ENCODE measurements at regions not wholly inside any gene's neighbourhood (a gene's known extent, or its start where the extent isn't known, plus 50 kb on each side); places are given as distances from the start of the nearest gene placed in this dataset.

GRCh38 chr7:21278944-21279343, 148.9 kb upstream of the SP4 start:
- Histone ChIP-seq H3K9me3 (ENCODE audit: control insufficient read depth, low read length) (no peaks in the 10 kb centered on the region), H3K27me3 (ENCODE audit: control insufficient read depth, insufficient read depth, low read length, poor library complexity, severe bottlenecking) (no peaks in the 10 kb centered on the region), H3K27ac (ENCODE audit: insufficient read depth, low read depth, low read length, poor library complexity, severe bottlenecking) (no peak overlapping the region), H3K4me3 (ENCODE audit: insufficient read depth, low read depth, low read length) (no peak overlapping the region), H3K36me3 (ENCODE audit: control insufficient read depth, insufficient read depth, low read length) (no peaks in the 10 kb centered on the region), H3K4me1 (ENCODE audit: control insufficient read depth, insufficient read depth, low read length) (no peaks in the 10 kb centered on the region)
- 96 to 98% methylated on average over 3 of the region's 3 CpGs for WGBS, 2 experiments

GRCh38 chr7:21281193-21281592, 146.7 kb upstream of the SP4 start:
- Histone ChIP-seq H3K9me3 (ENCODE audit: control insufficient read depth, low read length) (no peaks in the 10 kb centered on the region), H3K4me1 (ENCODE audit: control insufficient read depth, insufficient read depth, low read length) (no peaks in the 10 kb centered on the region), H3K36me3 (ENCODE audit: control insufficient read depth, insufficient read depth, low read length) (no peaks in the 10 kb centered on the region), H3K27me3 (ENCODE audit: control insufficient read depth, insufficient read depth, low read length, poor library complexity, severe bottlenecking) (no peaks in the 10 kb centered on the region), H3K27ac (ENCODE audit: insufficient read depth, low read depth, low read length, poor library complexity, severe bottlenecking) (no peak overlapping the region), H3K4me3 (ENCODE audit: insufficient read depth, low read depth, low read length) (no peak overlapping the region)

GRCh38 chr7:21293771-21294170, 134.1 kb upstream of the SP4 start:
- no peaks in the 10 kb centered on the region for H3K9me3 ChIP-seq (ENCODE audit: control insufficient read depth, low read length)
- H3K36me3 ChIP-seq (ENCODE audit: control insufficient read depth, insufficient read depth, low read length), result no peaks in the 10 kb centered on the region
- H3K27me3 ChIP-seq (ENCODE audit: control insufficient read depth, insufficient read depth, low read length, poor library complexity, severe bottlenecking), result no peaks in the 10 kb centered on the region
- H3K27ac ChIP-seq (ENCODE audit: insufficient read depth, low read depth, low read length, poor library complexity, severe bottlenecking), result no peak overlapping the region
- H3K4me1 ChIP-seq (ENCODE audit: control insufficient read depth, insufficient read depth, low read length), result no peaks in the 10 kb centered on the region
- H3K4me3 ChIP-seq (ENCODE audit: insufficient read depth, low read depth, low read length), result no peak overlapping the region
- WGBS, 2 experiments, result 86 to 89% methylated on average over 3 of the region's 3 CpGs

- Histone ChIP-seq H3K27me3 (ENCODE audit: control insufficient read depth, insufficient read depth, low read length, poor library complexity, severe bottlenecking) (no peaks in the 10 kb centered on the region), H3K4me3 (ENCODE audit: insufficient read depth, low read depth, low read length) (no peak overlapping the region), H3K36me3 (ENCODE audit: control insufficient read depth, insufficient read depth, low read length) (no peaks in the 10 kb centered on the region), H3K9me3 (ENCODE audit: control insufficient read depth, low read length) (no peaks in the 10 kb centered on the region), H3K27ac (ENCODE audit: insufficient read depth, low read depth, low read length, poor library complexity, severe bottlenecking) (no peak overlapping the region), H3K4me1 (ENCODE audit: control insufficient read depth, insufficient read depth, low read length) (no peaks in the 10 kb centered on the region)
- 94 to 95% methylated on average over 3 of the region's 5 CpGs for WGBS, 2 experiments
Observed at GRCh38 chr7:21299766-21300165, 128.1 kb upstream of the SP4 start.

GRCh38 chr7:21300692-21301091, 127.2 kb upstream of the SP4 start:
- Histone ChIP-seq H3K27ac (ENCODE audit: insufficient read depth, low read depth, low read length, poor library complexity, severe bottlenecking) (no peak overlapping the region), H3K4me3 (ENCODE audit: insufficient read depth, low read depth, low read length) (no peak overlapping the region), H3K36me3 (ENCODE audit: control insufficient read depth, insufficient read depth, low read length) (no peaks in the 10 kb centered on the region), H3K4me1 (ENCODE audit: control insufficient read depth, insufficient read depth, low read length) (no peaks in the 10 kb centered on the region), H3K27me3 (ENCODE audit: control insufficient read depth, insufficient read depth, low read length, poor library complexity, severe bottlenecking) (no peaks in the 10 kb centered on the region), H3K9me3 (ENCODE audit: control insufficient read depth, low read length) (no peaks in the 10 kb centered on the region)
- 91 to 100% methylated on average over 1 to 2 of the region's 2 CpGs for WGBS, 2 experiments

GRCh38 chr7:21304808-21305375, 123.0 kb upstream of the SP4 start:
- 90 to 91% methylated on average over 4 of the region's 4 CpGs for WGBS, 2 experiments
- Histone ChIP-seq H3K9me3 (ENCODE audit: control insufficient read depth, low read length) (no peaks in the 10 kb centered on the region), H3K36me3 (ENCODE audit: control insufficient read depth, insufficient read depth, low read length) (no peaks in the 10 kb centered on the region), H3K27me3 (ENCODE audit: control insufficient read depth, insufficient read depth, low read length, poor library complexity, severe bottlenecking) (no peaks in the 10 kb centered on the region), H3K4me3 (ENCODE audit: insufficient read depth, low read depth, low read length) (no peak overlapping the region), H3K4me1 (ENCODE audit: control insufficient read depth, insufficient read depth, low read length) (no peaks in the 10 kb centered on the region), H3K27ac (ENCODE audit: insufficient read depth, low read depth, low read length, poor library complexity, severe bottlenecking) (no peak overlapping the region)

GRCh38 chr7:21305455-21306235, 122.2 kb upstream of the SP4 start:
- Histone ChIP-seq H3K4me1 (ENCODE audit: control insufficient read depth, insufficient read depth, low read length) (no peaks in the 10 kb centered on the region), H3K27ac (ENCODE audit: insufficient read depth, low read depth, low read length, poor library complexity, severe bottlenecking) (no peak overlapping the region), H3K36me3 (ENCODE audit: control insufficient read depth, insufficient read depth, low read length) (no peaks in the 10 kb centered on the region), H3K4me3 (ENCODE audit: insufficient read depth, low read depth, low read length) (no peak overlapping the region), H3K9me3 (ENCODE audit: control insufficient read depth, low read length) (no peaks in the 10 kb centered on the region), H3K27me3 (ENCODE audit: control insufficient read depth, insufficient read depth, low read length, poor library complexity, severe bottlenecking) (no peaks in the 10 kb centered on the region)
- WGBS, 2 experiments, result 93 to 94% methylated on average over 3 of the region's 3 CpGs

GRCh38 chr7:21314954-21315353, 112.9 kb upstream of the SP4 start:
- H3K9me3 ChIP-seq (ENCODE audit: control insufficient read depth, low read length), result no peaks in the 10 kb centered on the region
- no peaks in the 10 kb centered on the region for H3K36me3 ChIP-seq (ENCODE audit: control insufficient read depth, insufficient read depth, low read length)
- no peak overlapping the region for H3K4me3 ChIP-seq (ENCODE audit: insufficient read depth, low read depth, low read length)
- H3K27me3 ChIP-seq (ENCODE audit: control insufficient read depth, insufficient read depth, low read length, poor library complexity, severe bottlenecking), result no peaks in the 10 kb centered on the region
- H3K27ac ChIP-seq (ENCODE audit: insufficient read depth, low read depth, low read length, poor library complexity, severe bottlenecking), result no peak overlapping the region
- H3K4me1 ChIP-seq (ENCODE audit: control insufficient read depth, insufficient read depth, low read length), result peaks cover 5% of the 10 kb centered on the region
- WGBS, 2 experiments, result 91 to 94% methylated on average over 2 of the region's 2 CpGs

GRCh38 chr7:21317966-21318915, 109.6 kb upstream of the SP4 start:
- no peaks in the 10 kb centered on the region for H3K36me3 ChIP-seq (ENCODE audit: control insufficient read depth, insufficient read depth, low read length)
- 79 to 84% methylated on average over 2 to 5 of the region's 6 CpGs for WGBS, 2 experiments
- H3K4me1 ChIP-seq (ENCODE audit: control insufficient read depth, insufficient read depth, low read length), result peaks cover 5% of the 10 kb centered on the region
- H3K4me3 ChIP-seq (ENCODE audit: insufficient read depth, low read depth, low read length), result no peak overlapping the region
- H3K27me3 ChIP-seq (ENCODE audit: control insufficient read depth, insufficient read depth, low read length, poor library complexity, severe bottlenecking), result no peaks in the 10 kb centered on the region
- no peaks in the 10 kb centered on the region for H3K9me3 ChIP-seq (ENCODE audit: control insufficient read depth, low read length)
- H3K27ac ChIP-seq (ENCODE audit: insufficient read depth, low read depth, low read length, poor library complexity, severe bottlenecking), result no peak overlapping the region

- Histone ChIP-seq H3K36me3 (ENCODE audit: control insufficient read depth, insufficient read depth, low read length) (no peaks in the 10 kb centered on the region), H3K4me1 (ENCODE audit: control insufficient read depth, insufficient read depth, low read length) (peaks cover 5% of the 10 kb centered on the region), H3K27ac (ENCODE audit: insufficient read depth, low read depth, low read length, poor library complexity, severe bottlenecking) (no peak overlapping the region), H3K27me3 (ENCODE audit: control insufficient read depth, insufficient read depth, low read length, poor library complexity, severe bottlenecking) (no peaks in the 10 kb centered on the region), H3K9me3 (ENCODE audit: control insufficient read depth, low read length) (no peaks in the 10 kb centered on the region), H3K4me3 (ENCODE audit: insufficient read depth, low read depth, low read length) (no peak overlapping the region)
- WGBS, 2 experiments, result 92 to 94% methylated on average over 1 of the region's 1 CpG
Observed at GRCh38 chr7:21318916-21319270, 109.0 kb upstream of the SP4 start.
